ENCODE measurements at regions not wholly inside any gene's neighbourhood (a gene's known extent, or its start where the extent isn't known, plus 50 kb on each side); places are given as distances from the start of the nearest gene placed in this dataset.
A peak's percentile ranks its signal among the peaks of the same experiment; 100 is the strongest.
"Not testable (repeated sequence)": the region's sequence is repeated elsewhere in the genome, so short reads cannot be mapped to it uniquely, and the experiment has no call there.

DNA sequence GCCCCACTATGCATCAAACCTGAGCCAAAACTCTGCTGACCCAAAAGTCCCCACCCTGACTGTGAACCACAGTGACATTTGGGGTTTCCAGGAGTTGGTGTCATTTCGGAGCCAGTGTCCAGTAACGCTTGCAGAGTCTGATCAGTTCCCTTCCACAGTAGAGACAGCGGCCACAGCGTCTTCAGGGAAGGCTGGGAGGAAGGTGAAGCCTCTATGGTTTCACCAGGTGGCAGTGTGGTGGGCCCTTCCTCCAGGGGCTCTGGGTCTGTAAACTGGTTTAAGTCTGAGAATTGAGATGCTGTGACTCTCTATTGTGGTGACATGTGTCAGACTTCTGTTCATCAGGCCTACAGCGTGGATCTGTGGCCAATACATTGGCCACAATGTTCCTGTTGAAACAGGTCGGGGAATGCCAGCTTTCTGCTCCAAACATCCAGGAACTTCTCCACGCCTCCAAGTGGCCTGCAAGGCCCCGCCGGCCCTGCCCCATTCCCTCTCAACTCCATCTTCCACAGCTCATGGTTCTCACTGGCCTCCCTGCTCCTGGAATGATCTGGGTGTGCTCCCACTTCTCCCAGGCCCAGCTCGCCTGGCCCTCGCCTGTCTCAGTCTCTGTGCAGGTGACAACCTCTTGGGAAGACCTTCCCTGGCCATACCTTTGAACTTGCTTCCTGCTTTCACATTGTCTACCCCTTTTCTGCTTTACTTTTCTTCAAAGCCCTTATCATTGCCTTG, 124.5 kb upstream of the FAM20C start:
- DNase-seq (ENCODE audit: low spot score) = no peak

DNA sequence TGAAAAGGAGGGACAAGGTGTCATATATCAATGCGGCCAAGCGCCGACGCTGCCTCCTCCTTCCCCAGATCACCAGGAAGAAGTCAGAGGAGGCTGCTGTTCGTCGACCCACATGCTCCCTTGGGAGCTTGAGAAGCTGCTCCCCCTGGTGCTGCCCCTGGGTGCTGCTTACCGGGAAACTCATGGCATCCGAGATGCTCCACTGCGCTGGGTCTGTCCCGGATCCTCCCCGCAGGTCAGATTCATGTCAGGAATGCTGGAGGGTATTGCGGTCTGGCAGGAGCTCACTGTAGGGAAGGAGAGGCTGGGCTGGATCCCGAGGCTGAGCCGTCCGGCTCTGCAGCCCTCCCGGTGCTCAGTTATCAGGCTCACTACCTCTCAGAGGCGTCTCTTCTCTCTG, 123.7 kb upstream of the FAM20C start:
- DNase-seq (ENCODE audit: low spot score) = no peak

GRCh38 chr7:69052-69451, 123.3 kb upstream of the FAM20C start:
- not testable (repeated sequence) for DNase-seq (ENCODE audit: low spot score)

GRCh38 chr7:69499-70123, 122.8 kb upstream of the FAM20C start:
- not testable (repeated sequence) for DNase-seq (ENCODE audit: low spot score)

DNA sequence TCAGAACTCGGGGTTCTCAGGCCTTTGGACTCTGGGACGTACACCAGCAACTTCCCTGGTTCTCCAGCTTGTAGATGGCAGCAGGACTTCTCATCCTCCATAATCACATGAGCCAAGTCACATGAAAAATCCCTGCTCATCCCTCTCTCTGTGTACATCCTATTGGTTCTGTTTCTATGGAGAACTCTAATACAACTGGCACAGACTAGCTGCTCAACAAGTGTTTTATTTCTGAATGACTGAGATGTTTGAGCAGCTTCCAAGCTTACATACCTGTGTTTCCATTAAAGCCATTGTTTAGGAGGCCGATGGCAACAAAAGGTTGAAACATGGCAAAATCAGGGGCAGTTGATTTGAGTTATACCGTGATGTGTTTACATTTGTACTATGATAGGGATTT, 122.2 kb upstream of the FAM20C start:
- not testable (repeated sequence) for DNase-seq (ENCODE audit: low spot score)

- DNase-seq (ENCODE audit: low spot score) = not testable (repeated sequence)
Observed at GRCh38 chr7:70989-71388, 121.4 kb upstream of the FAM20C start.

GRCh38 chr7:72266-73057, 119.9 kb upstream of the FAM20C start:
- DNase-seq (ENCODE audit: low spot score) = not testable (repeated sequence)

DNA sequence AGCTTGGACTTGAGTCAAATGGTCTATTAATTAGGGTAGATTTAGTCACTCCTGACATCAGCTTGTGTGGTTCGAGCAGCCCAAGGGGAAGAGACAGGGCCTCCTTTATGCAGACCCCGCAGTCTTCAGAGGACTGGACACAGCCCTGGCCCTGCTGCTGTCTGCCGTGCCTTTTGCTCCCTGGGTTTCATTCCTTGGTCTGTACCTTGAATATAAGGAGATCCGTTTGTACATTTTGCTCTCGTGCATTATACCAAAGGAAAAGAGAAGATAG, 119.4 kb upstream of the FAM20C start:
- not testable (repeated sequence) for DNase-seq (ENCODE audit: low spot score)

- DNase-seq (ENCODE audit: low spot score) = not testable (repeated sequence)
Observed at GRCh38 chr7:74008-74540, 118.3 kb upstream of the FAM20C start.

DNA sequence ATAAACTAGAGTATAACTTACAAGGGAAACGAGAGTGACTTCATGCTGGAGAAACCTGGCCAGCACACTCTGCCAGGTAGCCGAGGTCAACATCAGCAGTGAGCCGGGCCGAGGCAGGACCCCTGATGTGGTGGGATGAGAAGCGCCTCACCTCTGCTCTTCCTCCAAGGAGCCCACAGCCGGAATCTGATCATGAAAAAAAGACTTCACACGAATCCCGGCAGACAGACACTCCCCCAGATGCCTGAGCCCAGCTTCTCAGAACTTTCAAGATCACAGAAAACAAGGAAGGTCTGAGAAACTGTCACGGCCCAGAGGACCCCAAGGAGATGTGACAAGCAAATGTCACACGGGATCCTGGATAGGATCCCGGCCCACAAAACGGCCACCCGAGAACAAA, 116.9 kb upstream of the FAM20C start:
- DNase-seq (ENCODE audit: low spot score) = not testable (repeated sequence)

- DNase-seq (ENCODE audit: low spot score) = not testable (repeated sequence)
Observed at GRCh38 chr7:76202-76601, 116.2 kb upstream of the FAM20C start.

DNA sequence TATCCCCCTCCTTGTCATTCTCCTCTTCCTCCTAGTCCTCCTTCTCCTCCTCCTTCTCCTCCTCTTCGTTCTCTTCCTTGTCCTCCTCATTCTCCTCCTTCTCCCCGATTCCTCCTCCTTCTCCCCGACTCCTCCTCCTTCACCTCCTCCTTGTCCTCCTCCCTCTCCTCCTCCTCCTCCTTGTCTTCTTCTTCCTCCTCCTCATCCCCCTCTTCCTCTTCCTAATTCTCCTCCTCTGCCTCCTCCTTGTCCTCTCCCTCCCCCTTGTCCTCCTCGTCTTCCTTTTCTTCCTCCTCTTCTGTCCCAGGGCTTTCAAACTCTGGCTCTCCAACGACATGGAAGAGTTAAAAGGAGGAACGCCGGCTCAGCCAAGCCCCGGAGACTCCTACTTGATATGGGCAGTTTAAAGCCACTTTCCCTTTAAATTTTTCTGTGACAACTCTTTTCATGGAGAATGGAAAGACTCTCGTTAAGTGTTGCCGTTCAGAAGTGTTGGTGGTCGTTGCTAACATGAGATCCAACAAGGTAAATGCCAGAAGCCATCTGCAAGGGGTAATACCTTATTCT, 115.5 kb upstream of the FAM20C start:
- not testable (repeated sequence) for DNase-seq (ENCODE audit: low spot score)

GRCh38 chr7:78862-79261, 113.5 kb upstream of the FAM20C start:
- not testable (repeated sequence) for DNase-seq (ENCODE audit: low spot score)

GRCh38 chr7:79400-80055, 112.8 kb upstream of the FAM20C start:
- DNase-seq (ENCODE audit: low spot score) = not testable (repeated sequence)

GRCh38 chr7:80259-81067, 111.9 kb upstream of the FAM20C start:
- no peak for DNase-seq (ENCODE audit: low spot score)

GRCh38 chr7:81068-81925, 111.1 kb upstream of the FAM20C start:
- no peak for DNase-seq (ENCODE audit: low spot score)

GRCh38 chr7:81926-82756, 110.2 kb upstream of the FAM20C start:
- peak; percentile 43 for DNase-seq (ENCODE audit: low spot score)

GRCh38 chr7:82757-83155, 109.6 kb upstream of the FAM20C start:
- no peak for DNase-seq (ENCODE audit: low spot score)

DNA sequence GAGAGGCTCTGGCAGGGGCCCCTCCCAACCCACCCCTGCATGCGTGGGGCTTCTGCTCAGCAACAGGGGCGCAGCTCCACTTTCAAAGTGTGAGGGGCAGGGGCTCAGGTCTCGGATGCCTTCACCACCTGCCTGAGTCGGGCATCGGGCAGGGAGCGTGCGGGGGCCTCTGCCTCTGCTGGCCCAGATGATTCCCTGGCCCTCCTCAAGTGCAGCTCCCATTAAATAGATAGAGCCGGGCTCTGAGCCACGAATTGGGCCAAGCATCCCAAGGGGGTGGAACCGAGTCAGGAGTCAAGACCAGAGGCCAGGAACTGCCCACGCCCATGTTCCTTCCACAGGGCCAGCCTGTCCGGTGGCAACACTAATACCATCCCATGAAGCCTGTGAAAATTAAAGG, 108.9 kb upstream of the FAM20C start:
- DNase-seq (ENCODE audit: low spot score) = no peak

Data from HT-29 (cell line).